ENCODE measurements at regions not wholly inside any gene's neighbourhood (a gene's known extent, or its start where the extent isn't known, plus 50 kb on each side); places are given as distances from the start of the nearest gene placed in this dataset.

GRCh38 chr1:5507340-5507739 is 484.9 kb downstream of the NPHP4 start:
- H3K9me3 Mint-ChIP-seq = no peaks in the 10 kb centered on the region
- peaks cover 20% of the 10 kb centered on the region for H3K4me1 Mint-ChIP-seq
- no peak overlapping the region for H3K27ac Mint-ChIP-seq
- no peaks in the 10 kb centered on the region for H3K36me3 Mint-ChIP-seq (ENCODE audit: low read depth)
- peaks cover 59% of the 10 kb centered on the region for H3K27me3 Mint-ChIP-seq (ENCODE audit: low read depth)
- no peak overlapping the region for H3K4me3 Mint-ChIP-seq
- no peak for TF ChIP-seq CTCF (IDR thresholded peaks at IDR 0.05; ENCODE audit: unreplicated experiment in 3 of 3)

- Mint-ChIP-seq H3K27ac (no peak overlapping the region), H3K4me3 (no peak overlapping the region), H3K9me3 (no peaks in the 10 kb centered on the region), H3K4me1 (peaks cover 25% of the 10 kb centered on the region), H3K36me3 (ENCODE audit: low read depth) (no peaks in the 10 kb centered on the region), H3K27me3 (ENCODE audit: low read depth) (peaks cover 60% of the 10 kb centered on the region)
- TF ChIP-seq CTCF (IDR thresholded peaks at IDR 0.05; ENCODE audit: unreplicated experiment in 3 of 3) = no peak
These were observed 485.6 kb downstream of the NPHP4 start for GRCh38 chr1:5506634-5507033.

- Mint-ChIP-seq H3K4me1 (peaks cover 25% of the 10 kb centered on the region), H3K9me3 (no peaks in the 10 kb centered on the region), H3K27me3 (ENCODE audit: low read depth) (peaks cover 63% of the 10 kb centered on the region), H3K27ac (no peak overlapping the region), H3K36me3 (ENCODE audit: low read depth) (no peaks in the 10 kb centered on the region), H3K4me3 (no peak overlapping the region)
- no peak for TF ChIP-seq CTCF (IDR thresholded peaks at IDR 0.05; ENCODE audit: unreplicated experiment in 3 of 3)
These were observed 486.3 kb downstream of the NPHP4 start for GRCh38 chr1:5505944-5506343.

- Mint-ChIP-seq H3K4me1 (peaks cover 25% of the 10 kb centered on the region), H3K9me3 (no peaks in the 10 kb centered on the region), H3K36me3 (ENCODE audit: low read depth) (no peaks in the 10 kb centered on the region), H3K4me3 (no peak overlapping the region), H3K27ac (no peak overlapping the region), H3K27me3 (ENCODE audit: low read depth) (peaks cover 62% of the 10 kb centered on the region)
- TF ChIP-seq CTCF (IDR thresholded peaks at IDR 0.05; ENCODE audit: unreplicated experiment in 3 of 3) = no peak
These were observed 487.9 kb downstream of the NPHP4 start for GRCh38 chr1:5504364-5504740.

- H3K27me3 Mint-ChIP-seq (ENCODE audit: low read depth) = peaks cover 67% of the 10 kb centered on the region
- no peak overlapping the region for H3K4me3 Mint-ChIP-seq
- no peaks in the 10 kb centered on the region for H3K9me3 Mint-ChIP-seq
- no peak for TF ChIP-seq CTCF (IDR thresholded peaks at IDR 0.05; ENCODE audit: unreplicated experiment in 3 of 3)
- no peak overlapping the region for H3K27ac Mint-ChIP-seq
- no peaks in the 10 kb centered on the region for H3K36me3 Mint-ChIP-seq (ENCODE audit: low read depth)
- peaks cover 25% of the 10 kb centered on the region for H3K4me1 Mint-ChIP-seq
These were observed 488.5 kb downstream of the NPHP4 start for GRCh38 chr1:5503556-5504363.
